IPS-18a (cell line): ENCODE measurements at regions not wholly inside any gene's neighbourhood (a gene's known extent, or its start where the extent isn't known, plus 50 kb on each side); places are given as distances from the start of the nearest gene placed in this dataset.

Experiments used
- H3K27ac ChIP-seq: one replicate; pipeline ENCODE4 v1.5.1; 2013; ENCODE audit warnings: low read length
- H3K27me3 ChIP-seq: one replicate; pipeline ENCODE4 v1.6.1; 2013; ENCODE audit warnings: mild to moderate bottlenecking, low read length; ENCODE audit not compliant: control insufficient read depth, insufficient read depth
- H3K36me3 ChIP-seq: one replicate; pipeline ENCODE4 v1.6.1; 2013; ENCODE audit warnings: low read depth, low read length; ENCODE audit not compliant: control insufficient read depth
- H3K4me1 ChIP-seq: one replicate; pipeline ENCODE4 v1.6.1; 2013; ENCODE audit warnings: low read depth, low read length; ENCODE audit not compliant: control insufficient read depth
- H3K4me3 ChIP-seq: one replicate; pipeline ENCODE4 v1.5.1; 2013; ENCODE audit warnings: low read length
- H3K9ac ChIP-seq: one replicate; pipeline ENCODE4 v1.6.1; 2013; ENCODE audit warnings: mild to moderate bottlenecking, low read length, moderate library complexity
- H3K9me3 ChIP-seq: one replicate; pipeline ENCODE4 v1.6.1; 2013; ENCODE audit warnings: low read depth, low read length; ENCODE audit not compliant: control insufficient read depth

DNA sequence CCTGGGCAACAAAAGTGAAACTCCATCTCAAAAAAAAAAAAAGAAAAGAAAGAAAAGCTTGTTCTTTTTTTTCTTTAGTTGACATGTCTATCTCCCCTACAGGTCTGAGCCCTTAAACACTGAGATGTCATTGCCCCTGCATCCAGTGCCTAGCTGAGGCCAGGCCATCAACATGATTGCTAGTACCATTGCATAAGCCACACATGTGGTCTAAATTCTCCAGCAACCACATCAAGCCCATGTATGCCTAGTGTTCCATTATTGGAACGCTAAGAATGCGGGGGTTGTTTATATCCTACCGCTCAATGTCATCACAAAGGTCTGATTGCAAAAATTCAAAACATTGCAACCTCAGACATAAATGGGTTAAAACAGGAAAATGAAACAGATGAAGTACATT, 62.7 kb downstream of the NPTX2 start:
- Histone ChIP-seq H3K27me3 (no peaks in the 10 kb centered on the region), H3K27ac (no peak overlapping the region), H3K9me3 (no peaks in the 10 kb centered on the region), H3K4me1 (no peaks in the 10 kb centered on the region), H3K4me3 (no peak overlapping the region), H3K9ac (no peak overlapping the region), H3K36me3 (no peaks in the 10 kb centered on the region)

DNA sequence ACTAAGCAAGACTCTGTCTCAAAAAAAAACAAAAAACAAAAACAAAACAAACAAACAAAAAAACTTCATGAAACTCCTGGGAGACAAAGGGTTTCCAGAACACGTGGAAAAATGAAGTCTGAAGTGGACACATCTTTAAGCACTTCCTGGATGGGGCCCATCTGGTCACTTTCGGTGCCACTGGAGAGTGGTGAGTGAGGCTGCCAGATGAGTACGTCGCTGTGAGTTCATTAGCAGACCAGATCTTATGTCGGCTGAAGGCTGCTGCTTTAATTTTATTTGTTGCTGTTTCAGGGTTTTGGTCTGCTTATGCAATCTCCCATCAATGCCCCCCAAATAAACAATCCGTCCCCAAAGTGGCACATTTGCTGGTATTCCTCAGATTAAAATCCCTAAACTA, 64.4 kb downstream of the NPTX2 start:
- Histone ChIP-seq H3K4me1 (no peaks in the 10 kb centered on the region), H3K4me3 (no peak overlapping the region), H3K27ac (no peak overlapping the region), H3K27me3 (no peaks in the 10 kb centered on the region), H3K9me3 (no peaks in the 10 kb centered on the region), H3K36me3 (no peaks in the 10 kb centered on the region), H3K9ac (no peak overlapping the region)

DNA sequence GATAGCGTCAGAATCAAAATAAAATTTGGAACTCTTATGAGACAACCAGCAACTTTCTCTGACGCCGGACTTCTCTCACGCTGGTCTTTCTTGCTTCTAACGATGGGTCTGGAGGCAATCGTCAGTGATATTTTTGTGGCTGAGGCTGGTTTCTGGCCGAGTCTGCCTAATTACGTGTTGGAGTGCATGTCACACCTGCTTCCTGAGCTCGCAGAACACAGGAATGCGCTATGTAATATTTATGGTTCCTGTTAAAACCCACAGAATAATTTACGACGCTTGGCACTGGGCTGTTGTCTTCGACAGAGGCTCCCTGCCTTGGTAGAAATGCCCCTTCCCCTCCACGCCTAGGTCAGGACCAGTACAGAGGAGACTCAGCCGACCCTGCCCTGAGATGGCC, 64.9 kb downstream of the NPTX2 start:
- no peak overlapping the region for H3K9ac ChIP-seq
- no peaks in the 10 kb centered on the region for H3K36me3 ChIP-seq
- no peaks in the 10 kb centered on the region for H3K27me3 ChIP-seq
- no peak overlapping the region for H3K4me3 ChIP-seq
- H3K9me3 ChIP-seq: no peaks in the 10 kb centered on the region
- H3K4me1 ChIP-seq: no peaks in the 10 kb centered on the region
- H3K27ac ChIP-seq: no peak overlapping the region

DNA sequence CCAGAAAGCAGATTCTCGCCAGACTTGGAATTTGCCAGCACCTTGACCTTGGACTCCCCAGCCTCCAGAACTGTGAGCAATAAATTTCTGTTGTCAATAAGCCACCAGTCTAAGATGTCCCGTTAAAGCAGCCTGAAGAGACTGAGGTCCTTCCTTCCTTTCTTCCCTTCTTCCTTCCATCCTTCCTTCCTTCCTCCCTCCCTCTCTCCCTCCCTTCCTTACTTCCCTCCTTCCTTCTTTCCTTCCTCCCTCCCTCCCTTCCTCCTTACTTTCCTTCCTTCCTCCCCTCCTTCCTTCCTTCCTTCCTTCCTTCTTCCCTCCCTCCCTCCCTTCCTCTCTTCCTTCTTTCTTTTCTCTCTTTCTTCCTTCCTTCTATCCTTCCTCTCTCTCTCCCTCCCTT, 66.4 kb downstream of the NPTX2 start:
- H3K27ac ChIP-seq: no peak overlapping the region
- no peaks in the 10 kb centered on the region for H3K4me1 ChIP-seq
- no peak overlapping the region for H3K9ac ChIP-seq
- no peaks in the 10 kb centered on the region for H3K9me3 ChIP-seq
- no peaks in the 10 kb centered on the region for H3K36me3 ChIP-seq
- no peaks in the 10 kb centered on the region for H3K27me3 ChIP-seq
- no peak overlapping the region for H3K4me3 ChIP-seq

DNA sequence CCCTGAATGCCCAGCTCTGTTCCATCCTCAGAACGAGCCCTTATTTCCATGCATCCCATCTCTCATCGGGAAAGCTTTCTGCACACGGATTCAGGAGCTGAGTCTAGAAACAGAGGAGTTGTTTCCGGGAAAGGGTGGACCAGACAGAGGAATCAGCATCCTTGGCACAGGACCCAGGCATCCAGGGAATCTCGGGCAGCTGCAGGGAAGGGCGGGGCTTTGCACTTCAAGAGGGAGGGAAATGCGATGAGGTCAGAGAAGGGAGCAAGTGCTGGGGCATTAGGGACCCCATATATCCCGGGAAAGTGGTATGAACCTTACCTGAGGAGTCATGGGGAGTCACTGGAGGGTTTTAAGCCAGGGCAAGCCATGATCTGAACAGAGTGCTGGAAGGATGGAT, 68.5 kb downstream of the NPTX2 start:
- Histone ChIP-seq H3K27me3 (no peaks in the 10 kb centered on the region), H3K4me1 (no peaks in the 10 kb centered on the region), H3K27ac (no peak overlapping the region), H3K9me3 (no peaks in the 10 kb centered on the region), H3K4me3 (no peak overlapping the region), H3K9ac (no peak overlapping the region), H3K36me3 (no peaks in the 10 kb centered on the region)

DNA sequence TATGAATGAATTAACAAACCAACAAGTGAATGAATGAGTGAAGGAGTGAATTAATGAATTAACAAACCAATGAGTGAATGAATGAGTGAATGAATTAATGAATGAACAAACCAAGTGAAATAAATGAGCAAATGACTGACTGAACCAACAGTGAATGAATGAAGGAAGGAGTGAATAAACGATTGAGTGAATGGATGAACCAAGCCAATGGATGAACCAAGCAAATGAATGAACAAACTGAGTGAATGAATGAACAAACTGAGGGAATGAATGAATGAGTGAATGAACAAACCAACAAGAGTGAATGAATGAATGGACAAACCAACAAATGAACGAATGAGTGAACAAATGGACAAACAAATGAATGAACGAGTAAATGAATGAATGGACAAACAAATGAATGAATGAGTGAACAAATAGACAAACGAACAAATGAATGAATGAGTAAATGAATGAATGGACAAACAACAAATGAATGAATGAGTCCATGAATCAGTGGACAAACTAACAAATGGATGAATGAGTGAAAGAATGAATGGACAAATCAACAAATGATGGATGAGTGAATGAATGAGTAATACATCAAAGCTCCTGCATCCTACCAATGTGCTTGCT, 69.5 kb downstream of the NPTX2 start:
- no peaks in the 10 kb centered on the region for H3K9me3 ChIP-seq

DNA sequence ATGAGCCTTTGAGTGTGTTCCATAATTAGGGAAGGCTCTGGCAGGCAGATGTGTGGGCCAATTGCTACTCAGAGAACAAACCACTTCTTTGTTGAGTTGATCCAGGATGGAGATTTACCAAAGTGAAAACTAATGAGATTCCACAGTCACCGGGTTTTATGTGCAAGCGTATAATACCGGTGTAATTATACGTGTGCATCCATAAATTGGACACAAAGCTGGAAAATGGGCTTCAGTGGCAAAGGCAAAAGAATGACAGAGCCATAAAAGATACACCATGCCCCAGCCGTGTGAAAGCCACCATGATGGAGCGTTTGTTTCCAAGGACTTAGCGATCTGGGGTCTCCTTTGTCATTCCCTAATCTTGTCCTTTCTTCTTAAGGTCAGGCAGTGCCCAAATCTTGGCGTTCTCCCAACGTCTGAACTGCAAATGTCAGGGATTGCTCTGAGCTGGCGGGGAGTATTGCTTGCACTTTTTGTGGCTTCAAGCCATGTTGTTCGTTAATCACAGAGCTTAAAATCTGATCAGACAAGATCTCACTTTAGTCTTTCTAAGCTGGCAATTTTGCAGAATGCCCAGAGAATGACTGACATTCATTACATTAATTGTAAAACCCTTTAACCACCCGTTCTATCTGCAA, 70.1 kb downstream of the NPTX2 start:
- no peaks in the 10 kb centered on the region for H3K4me1 ChIP-seq
- no peaks in the 10 kb centered on the region for H3K9me3 ChIP-seq
- no peaks in the 10 kb centered on the region for H3K36me3 ChIP-seq
- no peak overlapping the region for H3K4me3 ChIP-seq
- H3K27me3 ChIP-seq: no peaks in the 10 kb centered on the region
- H3K27ac ChIP-seq: no peak overlapping the region
- no peak overlapping the region for H3K9ac ChIP-seq

More for the DNA sequence above, 69.5 kb downstream of the NPTX2 start:
- no peaks in the 10 kb centered on the region for H3K36me3 ChIP-seq
- no peaks in the 10 kb centered on the region for H3K27me3 ChIP-seq
- no peak overlapping the region for H3K4me3 ChIP-seq
- H3K27ac ChIP-seq: no peak overlapping the region
- no peak overlapping the region for H3K9ac ChIP-seq
- H3K4me1 ChIP-seq: no peaks in the 10 kb centered on the region

DNA sequence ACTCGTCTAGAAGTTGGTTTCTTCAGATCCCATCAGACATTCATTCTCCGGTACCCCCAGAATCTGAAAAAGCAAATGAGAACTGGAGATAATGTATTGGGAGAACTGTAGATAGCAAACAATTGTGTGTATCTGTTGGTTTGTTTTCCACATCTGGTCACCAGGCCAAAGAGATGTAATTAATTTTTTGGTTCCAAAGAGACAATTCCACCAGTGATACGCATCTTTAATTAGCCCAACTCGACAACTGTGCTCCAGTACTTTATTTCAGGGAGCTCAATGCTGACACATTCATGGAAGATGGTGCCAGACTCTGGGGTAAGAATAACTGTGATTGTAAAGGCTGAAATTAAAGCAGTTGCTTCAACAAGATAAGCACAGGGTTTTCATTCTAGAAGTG, 74.5 kb downstream of the NPTX2 start:
- Histone ChIP-seq H3K4me1 (no peaks in the 10 kb centered on the region), H3K4me3 (no peak overlapping the region), H3K27ac (no peak overlapping the region), H3K27me3 (no peaks in the 10 kb centered on the region), H3K36me3 (no peaks in the 10 kb centered on the region), H3K9ac (no peak overlapping the region), H3K9me3 (peaks cover 1% of the 10 kb centered on the region)

DNA sequence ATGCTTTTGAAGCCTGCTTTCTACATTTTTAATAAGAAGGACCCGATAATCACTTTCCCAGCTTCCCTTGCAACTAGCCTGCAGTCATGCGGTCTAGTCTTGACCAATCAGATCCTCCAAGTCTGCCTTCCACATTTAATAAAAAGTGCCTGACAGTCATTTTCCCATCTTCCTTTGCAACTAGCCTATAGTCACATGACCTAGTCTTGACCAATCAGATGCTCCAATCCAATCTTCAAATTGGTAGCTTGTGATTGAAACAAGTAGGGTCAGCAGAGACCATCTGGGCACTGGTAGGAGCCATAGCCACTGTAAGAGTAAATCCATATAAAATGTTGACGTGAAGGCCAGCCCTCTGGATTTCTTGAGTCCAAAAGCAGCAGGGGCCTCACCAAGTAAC, 80.0 kb downstream of the NPTX2 start:
- H3K9me3 ChIP-seq: peaks cover 4% of the 10 kb centered on the region
- H3K36me3 ChIP-seq: no peaks in the 10 kb centered on the region
- no peak overlapping the region for H3K9ac ChIP-seq
- no peak overlapping the region for H3K4me3 ChIP-seq
- no peak overlapping the region for H3K27ac ChIP-seq
- no peaks in the 10 kb centered on the region for H3K4me1 ChIP-seq
- H3K27me3 ChIP-seq: no peaks in the 10 kb centered on the region

DNA sequence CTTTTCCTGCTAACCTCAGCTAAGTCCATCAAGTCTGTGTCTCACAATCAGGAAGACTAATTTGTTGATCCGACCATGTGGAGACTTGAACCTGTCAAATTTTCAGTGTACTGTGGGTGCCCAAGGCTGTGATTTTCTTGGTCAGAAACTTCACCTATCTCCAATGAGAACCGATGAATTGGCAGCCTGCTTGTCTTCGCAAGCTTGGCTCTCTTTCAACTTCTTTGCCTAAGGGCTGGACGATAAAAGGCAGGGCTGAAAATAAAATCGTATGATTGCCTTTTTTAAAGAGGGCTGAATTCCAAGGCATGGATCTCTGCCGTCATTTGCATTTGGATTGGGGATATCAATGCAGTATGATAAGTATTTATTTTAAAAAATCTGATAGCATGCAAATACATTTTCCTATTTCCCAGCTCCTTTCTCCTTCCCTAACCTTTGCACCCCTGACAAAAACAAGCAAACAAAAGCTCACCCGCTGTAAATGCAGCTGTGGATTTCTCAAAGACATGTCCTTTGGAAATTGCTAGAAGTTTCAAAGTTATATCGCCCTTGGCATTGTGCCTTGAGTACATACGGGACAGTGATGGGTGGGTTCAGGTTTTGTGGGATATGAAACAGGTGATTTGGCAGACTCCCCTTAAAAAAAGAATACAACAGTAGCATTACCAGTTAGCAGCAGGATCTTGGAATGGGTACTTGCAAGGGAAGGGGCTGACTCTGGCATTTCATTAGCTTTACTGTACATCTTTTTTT, 80.6 kb downstream of the NPTX2 start:
- Histone ChIP-seq H3K9me3 (peaks cover 4% of the 10 kb centered on the region), H3K4me1 (no peaks in the 10 kb centered on the region), H3K4me3 (no peak overlapping the region), H3K36me3 (no peaks in the 10 kb centered on the region), H3K27me3 (no peaks in the 10 kb centered on the region), H3K27ac (no peak overlapping the region), H3K9ac (no peak overlapping the region)

DNA sequence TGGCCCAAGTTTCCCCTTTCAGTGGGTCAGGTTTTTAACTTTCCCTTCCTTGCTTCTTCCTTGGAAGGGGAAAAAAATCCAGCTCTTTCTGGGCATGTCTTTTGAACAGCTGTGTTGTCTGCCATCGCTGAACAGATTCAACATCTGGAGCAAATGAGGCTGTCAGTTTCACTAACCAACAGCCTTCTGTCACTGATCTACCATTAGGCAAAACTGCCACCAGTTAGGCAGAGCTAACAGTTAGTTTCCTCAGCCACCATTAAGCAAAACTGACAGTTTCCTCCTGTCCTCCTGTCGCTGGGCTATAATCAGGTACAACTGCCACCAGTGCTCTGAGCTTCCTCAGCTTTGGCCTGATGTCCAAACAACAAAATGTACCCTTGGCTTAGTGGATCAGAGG, 81.9 kb downstream of the NPTX2 start:
- H3K36me3 ChIP-seq: no peaks in the 10 kb centered on the region
- no peak overlapping the region for H3K9ac ChIP-seq
- H3K4me3 ChIP-seq: no peak overlapping the region
- no peaks in the 10 kb centered on the region for H3K27me3 ChIP-seq
- no peaks in the 10 kb centered on the region for H3K4me1 ChIP-seq
- peaks cover 4% of the 10 kb centered on the region for H3K9me3 ChIP-seq
- no peak overlapping the region for H3K27ac ChIP-seq

DNA sequence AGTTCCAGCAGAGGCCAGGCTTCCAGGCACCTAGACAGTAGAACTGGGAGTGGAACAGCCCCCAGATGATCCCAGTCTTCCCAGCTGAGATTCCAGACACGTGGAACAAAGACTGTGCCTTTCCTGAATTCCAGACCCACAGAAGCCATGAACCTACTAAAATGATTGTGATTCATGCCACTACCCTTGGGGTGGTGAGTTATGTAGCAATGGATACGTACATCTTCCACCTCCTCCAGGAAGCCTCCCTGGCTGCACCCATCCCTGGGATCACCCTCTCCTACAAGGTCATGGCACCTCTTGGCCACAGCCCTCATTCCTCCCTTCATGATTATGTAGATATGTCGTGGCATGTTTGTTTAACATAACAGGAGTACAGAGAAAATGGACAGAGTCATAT, 83.4 kb downstream of the NPTX2 start:
- H3K27ac ChIP-seq: no peak overlapping the region
- no peak overlapping the region for H3K9ac ChIP-seq
- no peaks in the 10 kb centered on the region for H3K27me3 ChIP-seq
- no peaks in the 10 kb centered on the region for H3K4me1 ChIP-seq
- no peaks in the 10 kb centered on the region for H3K36me3 ChIP-seq
- H3K9me3 ChIP-seq: peaks cover 4% of the 10 kb centered on the region
- no peak overlapping the region for H3K4me3 ChIP-seq
